Left ventricle myocardium inferior (tissue), 1 donor: ENCODE measurements at regions not wholly inside any gene's neighbourhood (a gene's known extent, or its start where the extent isn't known, plus 50 kb on each side); places are given as distances from the start of the nearest gene placed in this dataset.

Experiments
- DNase-seq: peaks from one replicate; pipeline ENCODE4 v3.0.0-alpha.2; 2020
- H3K27ac ChIP-seq: fragments of 200-600 bp; replicated peaks from 2 replicates; pipeline ENCODE4 v1.8.0; 2021
- H3K27me3 ChIP-seq: fragments of 200-600 bp; 2 replicates; pipeline ENCODE4 v1.8.0; 2021; ENCODE audit warnings: low read depth
- H3K36me3 ChIP-seq: fragments of 200-600 bp; 2 replicates; pipeline ENCODE4 v1.8.0; 2021
- H3K4me1 ChIP-seq: fragments of 200-600 bp; 2 replicates; pipeline ENCODE4 v1.8.0; 2021
- H3K4me3 ChIP-seq: fragments of 200-600 bp; 2 replicates; pipeline ENCODE4 v1.8.0; 2021; ENCODE audit warnings: mild to moderate bottlenecking, moderate library complexity
- H3K9me3 ChIP-seq: fragments of 200-600 bp; replicated peaks from 2 replicates; pipeline ENCODE4 v1.8.0; 2021
- intact Hi-C: fragments of 100-400 bp; cut with micrococcal nuclease; formaldehyde crosslinking; loops from one replicate; pipeline ENCODE4 v1.11.0; 2022
- TF ChIP-seq, protein P1 (sequence below): fragments of 200-600 bp; IDR thresholded peaks from 2 replicates; pipeline ENCODE4 v1.8.0; 2021; ENCODE audit warnings: antibody characterized with exemption, mild to moderate bottlenecking, borderline replicate concordance
- donor health status: DM: no; HTN: yes; CAD: no; lungs with severe emphysema.

- Histone ChIP-seq H3K27ac (no peak overlapping the region), H3K27me3 (no peaks in the 10 kb centered on the region), H3K4me1 (peaks cover 21% of the 10 kb centered on the region), H3K9me3 (no peaks in the 10 kb centered on the region), H3K4me3 (no peak overlapping the region), H3K36me3 (no peaks in the 10 kb centered on the region)
- TF ChIP-seq, protein P1, sequence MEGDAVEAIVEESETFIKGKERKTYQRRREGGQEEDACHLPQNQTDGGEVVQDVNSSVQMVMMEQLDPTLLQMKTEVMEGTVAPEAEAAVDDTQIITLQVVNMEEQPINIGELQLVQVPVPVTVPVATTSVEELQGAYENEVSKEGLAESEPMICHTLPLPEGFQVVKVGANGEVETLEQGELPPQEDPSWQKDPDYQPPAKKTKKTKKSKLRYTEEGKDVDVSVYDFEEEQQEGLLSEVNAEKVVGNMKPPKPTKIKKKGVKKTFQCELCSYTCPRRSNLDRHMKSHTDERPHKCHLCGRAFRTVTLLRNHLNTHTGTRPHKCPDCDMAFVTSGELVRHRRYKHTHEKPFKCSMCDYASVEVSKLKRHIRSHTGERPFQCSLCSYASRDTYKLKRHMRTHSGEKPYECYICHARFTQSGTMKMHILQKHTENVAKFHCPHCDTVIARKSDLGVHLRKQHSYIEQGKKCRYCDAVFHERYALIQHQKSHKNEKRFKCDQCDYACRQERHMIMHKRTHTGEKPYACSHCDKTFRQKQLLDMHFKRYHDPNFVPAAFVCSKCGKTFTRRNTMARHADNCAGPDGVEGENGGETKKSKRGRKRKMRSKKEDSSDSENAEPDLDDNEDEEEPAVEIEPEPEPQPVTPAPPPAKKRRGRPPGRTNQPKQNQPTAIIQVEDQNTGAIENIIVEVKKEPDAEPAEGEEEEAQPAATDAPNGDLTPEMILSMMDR: no peak
- intact Hi-C loops: no loop called here
- DNase-seq: no peak
These were observed 204.0 kb upstream of the CTNNB1 start for GRCh38 chr3:40995271-40995670.

GRCh38 chr3:40996382-40996781 is 202.9 kb upstream of the CTNNB1 start:
- intact Hi-C loops: no loop called here
- Histone ChIP-seq H3K4me1 (peaks cover 32% of the 10 kb centered on the region), H3K27ac (no peak overlapping the region), H3K4me3 (no peak overlapping the region), H3K27me3 (no peaks in the 10 kb centered on the region), H3K9me3 (no peaks in the 10 kb centered on the region), H3K36me3 (no peaks in the 10 kb centered on the region)
- DNase-seq: no peak
- TF ChIP-seq, protein P1: no peak

GRCh38 chr3:40996827-40997710 is 202.2 kb upstream of the CTNNB1 start:
- no peaks in the 10 kb centered on the region for H3K9me3 ChIP-seq
- H3K4me3 ChIP-seq: no peak overlapping the region
- peaks cover 35% of the 10 kb centered on the region for H3K4me1 ChIP-seq
- no peaks in the 10 kb centered on the region for H3K27me3 ChIP-seq
- no peak for DNase-seq
- H3K27ac ChIP-seq: no peak overlapping the region
- no peaks in the 10 kb centered on the region for H3K36me3 ChIP-seq
- intact Hi-C loops: no loop called here
- TF ChIP-seq, protein P1: no peak

GRCh38 chr3:40997711-40998519 is 201.4 kb upstream of the CTNNB1 start:
- no peak overlapping the region for H3K27ac ChIP-seq
- TF ChIP-seq, protein P1: no peak
- intact Hi-C loops: no loop called here

DNA sequence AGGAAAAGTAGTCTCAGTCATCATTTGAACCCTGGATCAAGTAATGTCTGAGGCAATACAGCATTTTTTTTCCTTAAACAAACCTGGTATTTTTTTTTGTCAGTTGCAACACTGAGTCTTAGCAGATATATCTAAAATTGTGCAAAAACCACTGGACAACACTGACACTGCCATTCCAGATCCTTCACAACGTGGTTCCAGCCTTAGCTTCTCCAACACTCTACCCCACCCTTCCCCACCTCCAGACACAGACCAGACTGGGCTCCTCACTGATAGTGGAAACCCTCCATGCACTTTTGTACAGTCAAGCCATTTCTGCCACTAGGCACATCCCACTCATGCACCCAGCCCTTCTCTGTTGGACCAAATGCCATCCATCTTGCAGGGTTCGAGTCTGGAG is 199.6 kb upstream of the CTNNB1 start:
- H3K9me3 ChIP-seq: no peaks in the 10 kb centered on the region
- no peak for DNase-seq
- H3K4me3 ChIP-seq: no peak overlapping the region
- H3K27ac ChIP-seq: no peak overlapping the region
- intact Hi-C loops: no loop called here
- H3K27me3 ChIP-seq: no peaks in the 10 kb centered on the region
- TF ChIP-seq, protein P1: no peak
- H3K4me1 ChIP-seq: peaks cover 35% of the 10 kb centered on the region
- no peaks in the 10 kb centered on the region for H3K36me3 ChIP-seq

More at GRCh38 chr3:40997711-40998519, 201.4 kb upstream of the CTNNB1 start:
- peaks cover 35% of the 10 kb centered on the region for H3K4me1 ChIP-seq
- DNase-seq: no peak
- H3K36me3 ChIP-seq: no peaks in the 10 kb centered on the region
- no peak overlapping the region for H3K4me3 ChIP-seq
- no peaks in the 10 kb centered on the region for H3K9me3 ChIP-seq
- no peaks in the 10 kb centered on the region for H3K27me3 ChIP-seq
